HG02798 (cell line): ENCODE measurements at regions not wholly inside any gene's neighbourhood (a gene's known extent, or its start where the extent isn't known, plus 50 kb on each side); places are given as distances from the start of the nearest gene placed in this dataset.

Experiments used
- ATAC-seq: cut with Tn5 transposase; IDR thresholded peaks from one replicate; pipeline ENCODE4 v1.9.1; 2021; ENCODE audit warnings: mild to moderate bottlenecking; ENCODE audit not compliant: unreplicated experiment, poor library complexity

DNA sequence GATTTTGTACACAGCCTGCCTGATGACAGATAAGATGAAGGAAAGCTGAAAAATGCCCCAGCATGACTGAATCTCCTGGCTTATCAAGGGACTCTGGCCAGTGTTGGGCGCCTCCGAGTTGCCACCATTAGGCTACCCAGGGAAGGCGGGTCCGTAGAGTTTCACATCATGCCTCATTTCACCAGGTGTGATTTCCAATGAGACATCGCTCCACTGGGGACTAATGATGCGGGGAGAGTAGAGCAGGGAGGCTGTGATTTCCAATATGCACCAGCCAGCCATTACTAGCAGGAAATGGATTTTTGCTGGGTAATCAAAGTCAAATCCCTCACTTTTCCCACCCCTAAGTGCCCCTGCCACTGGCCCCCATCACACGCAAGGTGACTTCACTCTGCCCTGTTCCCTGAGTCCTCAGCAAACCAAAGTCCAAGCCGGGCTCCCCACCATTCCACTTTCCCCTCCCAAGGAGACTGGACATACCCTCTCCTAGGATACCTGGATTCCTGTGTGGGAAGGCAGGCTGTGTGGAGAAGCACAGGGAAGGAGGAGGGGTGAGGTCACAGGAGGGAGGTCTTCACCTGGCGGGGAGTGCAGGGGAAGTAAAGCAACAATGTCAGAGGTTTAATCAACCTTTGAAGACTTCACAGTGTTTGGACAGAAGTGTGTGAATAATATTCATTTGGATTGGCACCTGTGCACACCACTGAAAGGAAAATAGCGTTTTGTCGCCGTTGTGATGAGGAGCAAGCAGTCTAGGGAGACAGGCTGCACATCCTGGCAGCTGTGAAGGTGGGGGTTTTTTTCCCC, 613.3 kb upstream of the CADM1 start:
- no peak for ATAC-seq

DNA sequence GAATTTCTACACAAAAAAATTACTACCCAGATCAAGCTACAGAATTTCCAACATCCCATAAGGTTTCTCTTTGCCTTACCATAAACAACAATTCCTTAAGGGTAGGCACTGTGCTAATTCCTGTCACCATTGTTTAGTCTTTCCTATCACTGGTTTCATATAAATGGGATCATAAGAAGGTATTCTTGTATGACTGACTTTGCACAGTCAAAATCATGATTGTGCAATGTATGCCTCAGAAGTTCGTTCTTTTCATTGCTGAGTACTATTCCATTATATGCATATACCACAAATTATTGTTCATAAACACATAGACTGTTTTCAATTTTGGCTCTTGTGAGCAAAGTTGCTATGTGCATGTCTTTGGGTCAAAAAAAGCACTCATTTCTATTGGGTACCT, 611.6 kb upstream of the CADM1 start:
- no peak for ATAC-seq

DNA sequence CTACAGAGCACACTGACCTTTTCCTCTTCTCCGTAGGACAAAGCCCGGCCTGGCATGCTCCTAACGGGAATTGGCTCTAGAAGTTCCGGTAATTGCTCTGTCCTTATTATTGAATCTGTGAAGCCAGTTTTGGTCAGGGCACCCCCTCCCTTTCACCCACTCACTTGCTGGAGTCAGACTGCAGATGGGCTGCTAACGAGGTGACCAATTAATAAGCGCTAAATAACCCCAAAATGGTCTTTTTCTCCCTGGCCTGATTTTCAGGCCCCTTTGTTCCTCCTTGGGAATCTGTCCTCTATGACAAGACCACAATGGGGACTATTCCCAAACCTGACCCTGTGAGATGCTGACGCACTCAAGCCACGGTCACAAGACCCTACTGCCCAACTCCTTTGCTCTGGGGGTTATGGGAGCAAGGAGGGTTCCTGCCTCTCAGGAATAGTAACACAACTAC, 610.0 kb upstream of the CADM1 start:
- no peak for ATAC-seq

DNA sequence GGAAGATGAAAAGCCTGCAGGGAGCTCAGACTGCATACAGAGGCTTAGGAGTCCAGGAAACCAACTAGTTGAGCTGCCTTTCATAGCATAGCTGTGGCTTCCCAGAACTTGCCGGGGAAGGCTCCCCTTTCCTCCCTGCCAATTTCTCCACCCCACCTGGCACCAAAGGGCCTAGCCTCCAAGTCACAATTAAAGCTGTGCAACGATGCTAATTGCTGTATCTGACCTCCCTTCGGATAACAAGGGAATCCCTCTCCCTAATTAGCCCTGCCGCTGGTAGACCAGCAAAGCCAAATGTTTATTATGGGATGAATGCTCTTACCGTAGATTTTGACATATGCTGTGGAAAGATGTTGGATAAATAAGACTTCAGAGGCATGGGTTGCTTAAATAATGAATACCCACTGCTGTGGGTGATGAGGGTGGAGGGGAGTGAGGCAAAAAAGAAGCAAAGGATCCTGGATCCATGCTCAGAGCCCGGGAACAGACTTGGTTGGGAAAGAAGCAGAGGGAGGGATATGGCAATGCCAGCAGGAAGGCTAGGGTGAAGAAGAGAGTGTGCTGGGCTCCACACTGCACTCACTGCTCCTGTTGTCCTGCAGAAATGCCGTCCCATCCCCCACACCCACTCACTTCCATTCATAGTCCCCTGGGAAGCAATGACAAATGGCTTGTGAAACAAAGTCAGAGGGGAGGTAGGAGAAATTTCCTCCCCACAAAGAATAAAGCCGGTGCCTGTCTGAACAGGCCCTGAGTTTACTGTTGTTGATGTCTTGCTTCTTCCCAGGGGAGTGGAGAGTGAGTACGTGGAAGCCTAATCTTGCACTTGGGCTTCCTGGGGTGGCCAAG, 608.1 kb upstream of the CADM1 start:
- no peak for ATAC-seq

DNA sequence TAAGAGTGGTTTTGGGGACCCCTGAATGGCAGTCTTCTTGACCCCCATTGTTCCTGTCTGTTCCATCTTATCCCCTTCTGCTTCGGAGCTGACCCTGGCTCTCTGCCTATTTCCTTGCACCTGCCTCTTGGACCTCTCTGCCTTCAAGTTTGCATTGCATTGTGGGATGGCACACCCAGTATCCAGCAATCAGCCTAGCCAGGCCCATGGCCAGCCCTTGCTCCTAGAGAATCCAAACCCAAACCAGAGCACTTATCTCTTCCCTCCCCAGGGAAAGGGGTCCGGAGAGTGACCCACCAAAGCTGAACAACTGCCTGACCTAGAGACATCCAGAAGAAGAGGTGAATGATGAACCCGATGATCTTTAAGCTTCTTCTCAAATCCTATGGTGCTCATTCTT, 607.3 kb upstream of the CADM1 start:
- no peak for ATAC-seq

DNA sequence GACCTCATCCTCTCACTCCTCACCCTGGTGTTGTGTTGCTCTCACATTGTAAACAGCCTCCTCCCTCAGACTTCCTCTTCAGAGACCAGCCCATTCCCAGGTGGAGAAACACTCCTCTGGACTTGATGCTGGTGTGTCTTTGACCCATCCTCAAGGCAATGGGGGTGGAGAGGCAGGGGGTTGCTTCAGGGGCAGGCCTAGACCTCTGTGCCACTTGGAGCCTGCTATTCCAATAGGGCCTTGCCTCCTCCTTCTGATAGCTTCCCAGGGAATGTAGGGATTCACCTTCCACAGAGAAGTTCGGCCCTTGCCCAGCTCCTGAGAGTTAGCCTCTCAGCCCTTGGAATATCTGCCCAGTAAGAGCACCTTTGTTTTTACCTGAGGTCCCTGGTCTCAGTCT, 606.6 kb upstream of the CADM1 start:
- no peak for ATAC-seq

DNA sequence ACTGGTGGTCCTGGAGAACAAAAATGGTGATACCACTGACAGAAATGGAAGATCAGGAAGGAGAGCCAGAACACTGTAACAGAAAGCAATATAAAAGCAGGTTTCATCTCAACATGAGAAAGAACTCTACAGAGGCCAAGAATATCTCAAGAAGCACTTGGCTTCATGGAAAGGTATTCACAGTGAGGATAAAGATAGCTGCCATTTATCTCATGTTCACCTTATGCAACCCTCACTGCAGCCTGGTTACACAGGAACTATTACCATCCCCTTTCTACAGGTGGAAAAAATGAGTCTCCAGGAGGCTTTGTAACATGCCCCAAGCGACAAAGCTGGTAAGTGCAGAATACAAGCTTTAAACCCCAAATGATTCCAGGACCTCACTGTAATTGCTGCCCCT, 606.1 kb upstream of the CADM1 start:
- no peak for ATAC-seq

DNA sequence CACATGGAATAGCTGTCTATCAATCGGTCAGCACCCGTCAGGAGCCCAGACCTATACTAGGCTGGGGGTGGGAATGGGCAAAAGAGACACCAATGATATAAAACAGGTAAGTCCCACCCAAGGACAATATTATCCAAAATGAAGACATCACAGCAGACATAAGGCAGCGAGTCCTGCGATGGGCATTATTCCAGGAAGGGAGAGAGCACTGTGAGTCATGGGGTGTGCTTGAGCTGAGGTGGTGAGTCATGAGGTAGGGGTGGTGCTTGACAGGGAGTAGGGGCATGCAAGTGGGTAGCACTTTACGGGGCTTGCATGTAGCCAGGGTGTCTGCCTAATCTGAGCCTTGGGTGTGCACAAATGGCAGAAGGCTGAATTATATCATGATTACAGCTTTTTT, 605.0 kb upstream of the CADM1 start:
- ATAC-seq = no peak

DNA sequence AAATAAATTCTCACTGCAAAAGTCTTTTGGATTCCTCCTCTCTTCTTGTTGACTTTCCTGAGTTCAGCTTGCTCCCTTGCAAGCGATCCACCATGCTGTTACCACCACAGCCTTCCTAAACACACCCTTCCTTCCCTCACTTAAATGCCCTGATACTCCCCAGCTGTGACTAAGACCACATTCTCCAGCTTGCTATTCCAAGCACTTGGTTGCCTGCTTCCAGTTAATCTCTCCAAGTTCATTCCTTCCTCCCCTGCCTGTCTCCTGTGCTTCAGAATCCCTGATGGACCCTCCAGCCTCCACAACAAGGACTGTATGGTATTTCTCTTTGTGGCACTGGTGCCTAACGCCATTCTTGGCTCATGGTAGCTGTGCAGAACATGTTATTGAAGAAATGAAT, 603.9 kb upstream of the CADM1 start:
- no peak for ATAC-seq

DNA sequence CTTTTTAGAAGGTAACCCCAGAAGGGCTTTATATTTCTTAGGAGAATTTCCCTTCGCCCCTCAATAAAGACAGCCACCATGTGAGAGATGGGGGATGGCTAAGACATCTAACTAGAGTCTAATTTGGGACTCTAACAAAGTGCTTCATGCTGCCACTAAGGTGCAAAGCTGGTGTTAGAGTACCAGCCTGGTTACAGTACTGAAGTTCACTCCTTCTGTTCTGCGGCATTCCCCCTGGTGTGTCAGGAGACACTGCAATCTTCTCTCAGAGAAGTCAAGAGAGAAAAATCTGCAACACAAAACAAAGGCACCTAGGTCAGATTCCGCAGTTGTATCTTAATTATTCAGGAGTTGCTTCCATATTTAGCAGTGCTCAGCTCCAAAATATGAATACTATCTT, 603.0 kb upstream of the CADM1 start:
- ATAC-seq = no peak

DNA sequence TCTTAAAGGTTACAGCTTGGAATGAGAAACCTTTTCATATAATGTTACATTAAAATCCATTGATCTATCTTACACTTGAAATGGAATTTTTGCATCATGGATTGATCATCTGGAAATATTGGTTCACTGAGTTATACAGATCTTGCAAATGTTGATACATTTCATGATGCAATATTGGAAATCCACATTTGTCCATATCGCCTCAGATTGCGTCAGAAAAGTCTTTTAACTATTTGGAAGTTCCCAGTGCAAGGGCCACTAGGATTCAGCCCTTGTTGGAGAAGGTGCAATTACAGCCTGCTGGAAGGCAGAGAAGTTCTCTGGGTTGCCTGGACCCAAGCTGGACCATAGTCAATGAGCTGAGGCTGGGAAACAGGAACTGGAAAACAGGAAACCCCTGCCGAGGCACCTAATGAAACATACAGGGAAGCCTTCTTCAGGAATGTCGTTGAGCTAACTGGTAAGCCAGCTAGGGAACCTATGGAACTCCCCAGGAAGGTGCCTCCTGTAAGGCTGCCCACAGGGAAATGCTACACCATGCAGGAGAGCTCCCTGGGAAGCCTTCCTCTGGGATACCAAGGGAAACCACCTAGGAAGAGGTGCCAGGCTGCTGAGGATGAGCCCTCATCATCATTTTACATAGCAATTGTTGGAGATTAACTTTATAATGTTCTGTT, 600.4 kb upstream of the CADM1 start:
- ATAC-seq = no peak

DNA sequence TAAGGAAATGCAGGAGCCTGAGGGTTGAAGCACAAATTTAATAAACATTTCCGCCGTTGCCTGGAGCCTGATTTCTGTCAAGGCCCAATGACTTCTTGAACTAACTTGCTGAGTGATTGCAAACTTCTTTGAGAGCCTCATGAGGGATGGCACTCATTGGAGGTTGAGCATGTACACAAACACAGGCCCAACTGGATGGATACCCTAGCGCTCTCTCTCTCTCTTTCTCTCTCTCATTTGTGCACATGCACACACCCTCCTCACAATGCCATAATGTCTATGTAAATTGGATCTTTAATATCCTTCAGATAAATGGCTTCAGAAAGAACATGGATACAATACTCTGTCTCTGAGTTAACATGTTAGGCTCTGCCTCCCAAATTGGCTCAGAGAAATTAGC, 597.7 kb upstream of the CADM1 start:
- no peak for ATAC-seq

DNA sequence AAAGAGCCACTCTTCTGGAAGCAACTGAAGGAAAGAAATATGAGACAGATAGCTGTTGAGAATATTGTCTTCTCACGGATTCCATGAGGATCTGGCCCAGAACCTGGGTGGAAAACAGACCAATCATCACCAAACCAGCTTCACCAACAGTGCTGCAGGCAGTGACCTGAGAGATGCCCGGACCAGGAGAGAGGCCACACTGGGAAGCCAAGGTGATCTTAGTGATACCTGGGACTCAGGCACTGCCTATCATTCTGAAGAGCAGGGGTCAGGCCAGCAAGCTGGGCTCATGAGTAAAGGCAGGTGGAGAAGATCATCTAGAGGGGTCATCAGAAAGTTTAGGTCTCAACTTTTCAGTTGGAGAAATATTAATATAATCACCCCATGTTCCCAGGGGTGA, 595.8 kb upstream of the CADM1 start:
- no peak for ATAC-seq

DNA sequence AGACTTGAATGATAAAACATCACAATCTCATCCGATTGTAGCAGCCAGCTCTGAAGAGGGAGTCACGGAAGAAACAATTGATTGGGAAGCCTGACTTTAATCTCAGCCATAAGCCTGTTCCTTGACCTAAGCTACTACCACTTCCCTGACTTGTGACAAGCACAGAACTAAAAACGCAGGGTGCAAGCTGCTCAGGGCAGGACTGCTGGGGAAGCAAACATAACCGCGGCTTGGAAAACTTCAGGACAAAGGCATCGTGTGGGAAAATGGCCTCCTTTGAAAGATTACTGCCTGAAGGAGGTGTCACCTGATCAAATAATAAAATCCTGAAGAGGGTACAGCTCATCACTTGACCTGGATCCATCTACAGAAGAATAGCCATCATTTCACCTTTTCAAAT, 595.3 kb upstream of the CADM1 start:
- ATAC-seq = no peak

DNA sequence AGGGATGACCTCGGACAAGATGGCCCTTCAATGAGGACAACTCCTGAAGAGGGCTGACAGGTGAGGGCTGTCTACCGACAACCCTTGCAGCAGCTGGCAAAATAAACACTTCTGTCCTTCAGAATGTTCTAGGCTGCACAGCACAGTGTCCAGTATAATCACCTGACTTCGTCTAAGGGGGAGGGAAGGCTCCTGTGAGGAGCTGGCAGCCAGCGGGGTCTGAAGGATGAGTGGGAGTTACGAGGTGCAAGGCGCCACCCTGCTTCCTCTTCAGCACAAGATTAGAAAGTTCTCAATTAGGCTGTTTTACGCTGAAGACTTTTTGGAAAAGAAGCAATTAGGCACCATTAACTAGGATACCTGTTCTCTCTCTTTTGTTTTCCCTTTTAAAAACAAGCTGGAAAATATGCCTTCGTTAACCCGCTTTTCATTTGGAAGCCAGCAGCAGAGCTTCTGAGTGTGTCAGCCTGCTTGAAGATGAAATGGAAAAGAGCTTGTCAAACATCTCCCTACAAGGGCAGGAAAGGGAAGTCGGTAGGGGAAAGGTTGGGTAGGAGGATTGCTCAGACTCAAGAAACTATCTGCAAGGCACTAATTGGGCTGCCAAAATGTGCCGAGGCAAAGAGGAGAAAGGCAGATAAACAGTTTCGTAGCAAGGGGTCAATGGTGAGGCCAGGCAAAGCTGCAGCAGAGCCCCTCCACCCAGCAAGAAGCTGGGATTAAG, 592.2 kb upstream of the CADM1 start:
- no peak for ATAC-seq

DNA sequence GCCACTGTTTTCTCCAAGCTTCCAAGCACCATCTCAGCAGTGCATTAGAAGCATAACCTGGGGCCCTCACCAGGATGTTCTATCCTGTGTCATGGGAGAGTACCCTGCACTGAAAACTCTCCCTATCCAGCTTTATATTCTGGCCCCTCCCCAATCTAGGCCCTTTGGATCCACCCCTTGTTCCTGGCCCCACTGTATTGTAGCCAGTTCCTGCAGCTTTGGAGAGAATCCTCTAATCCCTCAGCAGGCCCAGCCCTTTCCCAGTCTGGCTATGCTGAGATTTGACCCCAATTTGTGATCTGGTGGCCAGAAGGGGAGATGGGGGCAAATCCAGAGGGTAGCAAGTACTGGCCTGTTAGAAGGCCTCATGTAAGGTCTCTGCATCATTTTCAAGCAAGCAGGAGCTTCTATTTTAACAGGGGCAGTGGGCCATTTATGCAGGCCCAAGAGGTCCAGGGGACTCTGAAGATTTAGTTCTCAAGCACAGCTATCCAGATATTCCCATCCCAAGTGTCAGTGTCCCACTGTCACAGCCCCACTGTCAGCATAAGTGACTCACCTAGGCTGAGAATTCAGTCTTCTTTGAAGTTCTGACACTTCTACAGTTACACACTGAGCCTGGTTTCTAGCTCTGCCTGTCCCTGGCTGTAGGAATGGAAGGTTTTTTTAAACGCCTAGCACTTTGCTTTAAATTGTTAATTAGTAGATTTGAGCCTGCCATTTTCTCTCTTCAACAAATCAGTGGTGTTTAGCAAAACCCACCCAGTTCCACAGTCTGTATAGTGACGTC, 589.5 kb upstream of the CADM1 start:
- no peak for ATAC-seq

DNA sequence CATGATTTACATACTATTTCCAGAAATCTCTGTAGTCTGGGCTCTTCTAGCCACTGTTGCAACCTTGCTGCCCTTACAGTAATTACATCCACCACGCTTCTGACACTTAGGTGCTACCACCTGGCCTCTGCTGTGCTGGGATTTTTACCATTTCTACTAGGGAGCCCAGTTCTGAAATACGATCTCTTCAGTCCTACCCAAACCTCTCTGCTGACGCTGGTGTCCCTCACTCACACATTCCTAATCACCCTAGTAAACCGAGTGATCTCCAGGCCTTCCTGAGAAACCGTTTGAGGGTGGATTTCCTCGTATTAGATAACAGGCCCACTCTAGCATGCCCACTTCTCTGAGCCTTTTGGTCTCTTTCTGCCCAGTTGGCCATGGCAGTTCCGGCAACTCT, 588.9 kb upstream of the CADM1 start:
- ATAC-seq = no peak

DNA sequence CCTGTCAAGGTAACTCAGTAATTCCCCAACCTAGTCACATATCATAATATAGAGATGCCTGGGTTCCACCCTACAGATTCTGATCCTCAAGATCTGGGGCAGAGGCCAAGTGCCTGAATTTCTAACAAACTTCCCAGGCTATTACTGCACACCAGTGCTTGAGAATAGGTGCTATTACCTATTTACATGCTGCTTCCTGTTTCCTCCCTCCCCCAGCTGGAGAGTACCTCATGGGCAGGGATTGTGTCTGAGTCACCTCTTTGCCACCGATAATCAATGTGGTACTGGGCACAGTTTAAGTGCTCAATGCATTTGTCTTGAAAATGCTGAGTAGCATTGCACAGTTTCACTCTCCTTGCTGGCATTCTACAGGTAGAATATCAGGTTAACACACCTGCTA, 582.2 kb upstream of the CADM1 start:
- ATAC-seq = no peak

DNA sequence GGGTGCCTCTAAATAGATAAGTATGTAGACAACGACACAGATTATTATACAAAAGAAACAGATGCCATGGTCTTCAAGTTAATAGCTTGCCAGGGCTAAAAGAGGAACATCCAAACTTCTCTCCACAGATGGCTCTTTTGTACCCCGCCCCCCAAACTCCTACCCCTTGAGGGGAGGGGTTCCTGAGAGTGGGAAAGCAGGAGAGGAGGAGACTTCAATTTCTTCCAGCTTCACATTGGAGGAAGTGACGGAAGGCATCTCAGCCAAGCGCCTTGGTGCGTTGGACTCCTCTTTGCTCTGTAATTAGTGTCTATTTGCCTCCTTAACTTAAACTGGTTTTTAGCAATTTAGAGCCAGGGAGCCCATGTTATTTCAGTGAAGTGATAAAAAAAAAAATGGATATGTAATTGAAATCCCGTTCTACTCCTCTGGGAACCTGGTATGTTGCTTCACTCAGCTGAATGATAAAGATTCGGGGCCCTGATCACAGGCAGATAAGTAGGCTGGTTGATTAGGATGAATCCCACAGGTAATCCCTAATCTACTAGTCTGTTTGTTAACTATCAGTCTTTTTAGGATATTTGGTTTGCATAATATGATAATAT, 580.9 kb upstream of the CADM1 start:
- ATAC-seq = no peak
